ENCODE measurements at regions not wholly inside any gene's neighbourhood (a gene's known extent, or its start where the extent isn't known, plus 50 kb on each side); places are given as distances from the start of the nearest gene placed in this dataset.

GRCh38 chr5:91668261-91668660 lies 285.1 kb upstream of the ARRDC3 start:
- no peak for TF ChIP-seq CTCF (IDR thresholded peaks at IDR 0.05)
- TF ChIP-seq POLR2A (IDR thresholded peaks at IDR 0.05), result no peak
- TF ChIP-seq EP300 (IDR thresholded peaks at IDR 0.05), result no peak
